DMS 273 treated with DMSO at 0.1 percent for 48 hours (cell line): ENCODE measurements at regions not wholly inside any gene's neighbourhood (a gene's known extent, or its start where the extent isn't known, plus 50 kb on each side); places are given as distances from the start of the nearest gene placed in this dataset.

Experiments used
- DNase-seq: peaks from one replicate; lab custom pipeline; 2025; lab: John Stamatoyannopoulos, UW

GRCh38 chr4:62344915-62345314 lies 1144.8 kb downstream of the ADGRL3 start:
- no peak for DNase-seq

- no peak for DNase-seq
These were observed 1144.3 kb downstream of the ADGRL3 start for GRCh38 chr4:62344474-62344873.

GRCh38 chr4:62342346-62342745 lies 1142.2 kb downstream of the ADGRL3 start:
- DNase-seq = no peak

DNA sequence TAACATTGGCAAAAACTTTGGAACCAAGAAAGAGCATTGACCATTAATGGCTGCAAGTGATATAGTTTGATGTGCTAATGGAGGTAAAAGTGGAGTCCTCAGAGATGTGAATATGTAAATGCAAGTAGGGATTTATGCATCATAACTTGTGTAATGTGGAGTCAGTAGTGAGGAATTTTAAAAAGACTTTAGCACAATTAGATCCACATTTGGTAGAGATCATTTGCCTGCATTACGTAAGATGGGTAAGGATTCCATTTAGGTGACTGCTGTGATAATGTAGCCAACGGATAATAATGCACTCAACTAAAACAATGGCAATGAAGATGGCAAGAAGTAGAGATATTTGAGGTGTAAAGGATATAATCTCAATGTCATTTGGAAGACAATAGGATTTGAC lies 1128.4 kb downstream of the ADGRL3 start:
- no peak for DNase-seq

DNA sequence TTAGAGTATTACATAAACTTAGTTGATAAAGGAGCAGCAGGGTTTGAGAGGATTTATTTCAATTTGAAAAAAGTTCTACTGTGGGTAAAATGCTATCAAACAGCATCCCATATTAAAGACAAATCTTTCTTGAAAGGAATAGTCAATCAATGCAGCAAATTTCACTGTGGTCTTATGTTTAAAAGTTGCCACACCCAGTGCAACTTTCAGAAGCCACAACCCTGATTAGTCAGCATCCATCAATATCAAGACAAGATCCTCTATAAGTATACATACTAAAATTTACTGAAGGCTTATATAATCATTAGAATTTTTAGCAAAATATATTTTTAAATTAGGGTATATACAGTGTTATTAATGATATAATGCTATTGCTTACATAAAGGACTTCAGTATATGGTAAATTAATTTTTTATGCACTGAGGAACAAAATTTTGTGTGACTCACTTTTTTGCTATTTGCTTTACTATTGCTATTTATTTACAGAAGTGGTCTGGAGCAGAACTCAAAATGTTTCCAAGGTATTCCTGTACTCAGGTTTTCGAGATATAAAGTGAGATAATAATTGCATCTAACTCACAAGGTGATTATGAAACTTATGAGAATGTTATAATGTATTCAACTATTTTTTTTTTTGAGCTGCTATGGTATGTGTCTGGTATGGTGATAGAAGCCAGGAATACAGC lies 1127.6 kb downstream of the ADGRL3 start:
- no peak for DNase-seq

GRCh38 chr4:62324215-62324614 lies 1124.1 kb downstream of the ADGRL3 start:
- DNase-seq = no peak

DNA sequence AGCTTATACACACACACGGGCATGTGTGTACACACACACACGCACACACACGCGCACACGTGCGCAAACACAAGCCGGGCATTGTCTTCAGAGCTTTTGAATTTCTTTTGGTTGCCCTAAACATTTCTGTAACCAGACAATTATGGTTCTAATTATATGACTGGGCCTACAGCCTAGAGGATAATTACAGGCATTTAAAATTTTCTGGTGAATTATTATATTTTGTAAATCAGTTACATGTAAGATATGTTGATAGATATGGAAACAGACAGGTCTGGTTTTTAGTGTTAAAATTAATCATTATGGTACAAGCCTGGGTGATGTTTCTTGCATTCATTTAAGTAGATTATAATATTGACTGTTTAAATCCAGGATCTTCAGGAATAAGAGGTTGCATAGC lies 1120.5 kb downstream of the ADGRL3 start:
- DNase-seq = no peak

DNA sequence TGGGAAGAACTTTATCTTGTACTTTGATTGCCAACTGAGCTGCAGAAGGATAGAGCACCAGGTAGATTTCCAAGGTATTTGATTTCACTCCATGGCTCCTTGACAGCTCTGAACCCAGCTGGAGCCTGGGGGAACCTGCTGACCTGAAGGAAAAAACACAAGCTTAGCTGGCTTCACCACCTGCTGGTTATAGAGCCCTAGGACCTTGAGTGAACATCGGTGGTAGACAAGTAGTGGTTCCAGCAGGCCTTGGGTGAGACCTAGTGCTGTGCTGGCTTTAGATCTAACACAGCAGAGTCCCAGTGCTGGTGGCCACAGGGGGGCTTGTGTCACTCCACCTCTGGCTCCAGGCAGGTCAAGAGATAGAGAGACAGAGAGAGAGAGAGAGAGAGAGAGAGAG lies 1102.6 kb downstream of the ADGRL3 start:
- no peak for DNase-seq

DNA sequence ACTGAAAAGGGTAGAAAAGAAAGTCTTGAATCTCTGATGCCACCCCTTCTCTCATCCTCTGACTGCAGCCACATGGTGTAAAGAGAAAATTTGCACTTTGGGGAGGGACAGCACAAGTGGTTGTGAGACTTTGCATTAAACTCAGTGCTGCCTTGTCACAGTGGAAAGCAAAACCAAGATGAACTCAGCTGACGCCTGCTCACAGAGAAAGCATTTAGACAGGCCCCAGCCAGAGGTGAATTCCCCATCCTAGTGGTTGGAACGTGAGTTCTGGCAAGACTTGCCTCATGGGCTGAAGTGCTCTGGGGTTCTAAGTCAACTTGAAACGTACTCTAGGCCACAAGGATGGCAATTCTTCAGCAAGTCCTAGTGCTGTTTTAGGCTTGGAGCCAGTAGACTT lies 1101.4 kb downstream of the ADGRL3 start:
- DNase-seq = no peak

GRCh38 chr4:62293551-62293950 lies 1093.4 kb downstream of the ADGRL3 start:
- no peak for DNase-seq

- DNase-seq = no peak
These were observed 1092.8 kb downstream of the ADGRL3 start for GRCh38 chr4:62292911-62293310.

- DNase-seq = no peak
These were observed 1088.8 kb downstream of the ADGRL3 start for GRCh38 chr4:62288808-62289541.

DNA sequence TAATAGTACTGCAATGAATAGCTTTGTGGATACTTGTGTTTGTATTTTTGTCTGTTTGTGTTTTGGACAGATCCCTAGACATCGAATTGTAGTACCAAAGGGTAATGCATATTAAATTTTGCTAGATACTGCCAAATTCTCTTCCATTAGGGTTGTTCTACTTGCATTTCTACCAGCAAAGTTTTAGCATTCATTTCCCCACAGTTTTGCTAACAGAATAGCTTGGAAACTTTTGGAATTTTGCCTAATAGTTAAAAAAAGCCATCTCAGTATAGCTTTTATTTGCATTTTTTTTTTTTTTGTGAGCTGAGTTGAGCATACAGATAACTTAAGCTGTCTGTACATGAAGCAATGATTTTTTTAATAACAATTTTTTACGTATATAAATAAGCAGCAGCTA lies 1084.9 kb downstream of the ADGRL3 start:
- DNase-seq = no peak

- no peak for DNase-seq
These were observed 1079.6 kb downstream of the ADGRL3 start for GRCh38 chr4:62279689-62280088.

DNA sequence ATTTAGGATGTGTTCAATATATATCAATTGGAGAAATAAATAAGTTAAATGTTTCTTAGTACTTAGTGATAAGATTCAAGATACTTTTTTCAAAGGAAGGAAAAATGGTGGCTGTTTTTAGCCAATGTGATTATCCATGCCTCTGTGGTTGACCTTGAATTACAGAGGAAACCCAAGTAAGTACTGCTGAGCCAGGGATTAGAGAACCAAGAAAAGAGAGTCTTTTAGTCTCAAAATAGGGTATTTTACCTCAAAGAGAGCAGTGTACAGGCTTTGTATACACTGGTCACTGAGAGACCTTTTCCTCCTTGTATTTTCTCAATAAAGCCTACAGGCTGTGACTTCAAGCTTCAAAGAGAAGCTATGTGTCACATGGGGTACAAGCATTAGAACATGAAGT lies 1075.3 kb downstream of the ADGRL3 start:
- DNase-seq = no peak

DNA sequence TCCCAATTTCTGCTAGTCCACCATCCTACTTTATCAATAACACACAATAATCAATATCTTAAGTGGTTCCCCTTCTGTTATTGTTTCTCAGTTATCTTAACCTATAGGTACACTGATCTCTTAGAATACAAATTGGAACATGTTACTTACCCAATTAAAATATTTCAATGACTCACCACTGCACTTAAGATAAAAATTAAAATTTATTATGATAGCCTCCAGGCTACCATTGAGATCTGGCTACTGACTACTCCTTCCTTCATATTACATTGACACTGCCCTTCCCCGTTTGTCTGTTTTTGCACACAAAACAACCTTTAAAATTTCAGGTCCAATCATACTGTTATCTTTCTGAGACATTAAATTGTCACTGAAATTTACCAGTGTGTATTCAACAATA lies 1074.7 kb downstream of the ADGRL3 start:
- DNase-seq = no peak

- DNase-seq = no peak
These were observed 1071.0 kb downstream of the ADGRL3 start for GRCh38 chr4:62271107-62271506.

DNA sequence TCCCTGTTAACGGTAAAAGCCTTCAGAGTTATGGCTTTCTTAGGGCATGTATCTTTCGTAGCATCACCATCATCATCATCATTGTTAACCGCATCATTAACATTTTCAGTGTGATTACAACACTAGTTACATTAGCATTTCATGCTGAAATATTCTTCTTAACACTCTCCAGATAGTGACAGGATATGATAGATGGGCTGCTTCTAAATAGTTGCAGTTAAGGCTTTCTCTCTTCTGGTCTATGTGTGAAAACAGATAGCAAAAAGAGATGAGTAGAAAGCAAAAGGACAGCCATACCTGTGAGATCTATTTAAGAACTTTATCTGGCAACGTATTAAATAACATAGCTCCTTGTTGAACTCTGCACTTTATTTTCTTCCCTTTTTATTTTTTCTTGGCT lies 1069.8 kb downstream of the ADGRL3 start:
- DNase-seq = no peak

DNA sequence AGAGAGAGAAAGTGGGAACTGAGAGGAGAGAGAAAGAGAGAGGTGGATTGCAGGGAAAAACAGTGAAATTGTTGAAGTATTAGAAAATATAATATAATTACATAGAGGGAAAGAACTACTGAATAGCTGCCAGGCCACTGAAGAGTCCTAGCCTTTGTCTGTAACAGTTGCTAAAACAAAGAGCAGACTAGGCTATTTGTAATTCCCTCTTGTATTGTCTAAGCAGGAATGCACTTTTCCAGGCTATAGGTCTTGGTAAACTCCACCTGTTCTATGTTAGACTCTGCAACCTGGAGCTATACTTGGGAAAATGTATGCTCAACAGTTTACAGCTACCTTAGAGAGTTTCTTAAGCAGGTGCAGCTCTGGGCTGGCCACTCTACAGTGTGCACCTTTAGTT lies 1063.3 kb downstream of the ADGRL3 start:
- DNase-seq = no peak

DNA sequence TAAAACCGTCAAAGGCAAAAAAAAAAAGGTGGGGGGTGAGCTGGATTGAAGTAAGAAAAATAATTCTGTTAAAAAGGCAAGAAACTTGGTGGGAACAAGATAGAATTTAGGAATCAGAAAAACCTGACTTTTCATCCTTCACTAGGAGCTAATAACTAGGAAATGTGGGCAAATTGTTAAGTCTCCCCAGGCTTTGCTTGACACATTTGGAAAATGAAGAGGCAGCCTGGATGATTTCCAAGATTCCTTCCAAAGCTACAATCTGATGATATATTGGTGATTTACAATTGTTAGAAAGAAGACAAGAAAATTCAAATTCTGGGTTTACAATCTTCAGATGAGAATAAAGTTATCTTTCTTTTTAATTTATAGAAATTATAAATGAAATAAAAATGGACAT lies 1062.5 kb downstream of the ADGRL3 start:
- no peak for DNase-seq

GRCh38 chr4:62260254-62260653 lies 1060.1 kb downstream of the ADGRL3 start:
- DNase-seq = no peak

DNA sequence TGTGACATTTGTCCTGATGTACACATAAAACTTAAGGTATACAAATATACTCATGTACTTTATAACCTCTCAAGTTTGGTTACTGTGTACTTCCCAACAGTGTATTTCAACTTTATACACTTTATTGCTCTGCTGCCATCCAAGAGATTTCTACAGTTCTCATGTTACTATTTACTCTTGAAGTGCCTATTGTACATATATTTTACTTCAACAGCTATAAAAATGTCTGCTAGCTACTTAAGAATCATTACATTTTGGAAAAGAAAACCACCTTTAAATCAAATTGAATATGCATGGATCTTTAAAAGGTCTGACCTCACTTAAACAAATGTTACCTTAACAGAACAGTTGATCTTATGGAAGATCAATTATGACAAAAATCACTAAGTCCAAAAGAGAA lies 1056.4 kb downstream of the ADGRL3 start:
- DNase-seq = no peak

DNA sequence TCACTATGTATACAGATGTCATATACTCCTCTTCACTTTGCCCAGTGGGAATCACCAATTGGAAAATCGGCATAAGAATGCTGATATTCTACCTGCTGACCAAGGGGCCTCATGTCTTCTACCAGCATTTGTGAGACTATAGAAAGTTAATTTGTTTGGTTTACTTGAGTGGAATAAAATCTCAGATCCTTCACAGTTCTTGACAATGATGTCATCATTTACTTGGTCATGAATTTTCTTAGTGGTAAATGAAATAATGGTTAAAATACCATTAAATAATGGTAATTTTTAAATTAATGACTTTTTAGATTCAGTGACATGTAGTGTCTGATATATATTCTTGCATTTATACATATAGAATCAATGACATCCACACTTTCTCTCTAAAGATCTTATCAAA lies 1052.6 kb downstream of the ADGRL3 start:
- no peak for DNase-seq

DNA sequence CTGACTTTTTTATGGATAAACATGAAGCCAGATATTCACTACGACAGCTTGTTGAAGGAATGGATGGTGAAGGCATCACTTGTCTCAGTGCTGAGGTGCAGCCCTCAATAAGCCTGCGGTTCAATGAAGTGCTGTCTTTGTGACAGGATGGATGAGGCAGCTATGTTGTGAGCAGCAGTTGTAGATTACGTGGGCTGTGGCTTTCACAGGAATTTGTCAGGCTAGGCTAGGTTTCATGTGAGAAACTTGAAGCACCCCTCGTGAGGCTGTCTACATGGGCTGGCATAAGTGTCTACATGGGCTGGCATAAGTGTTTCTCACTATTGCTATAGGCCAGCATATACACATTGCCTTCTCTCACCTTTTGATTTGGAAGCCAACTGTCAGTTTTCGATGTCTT lies 1050.0 kb downstream of the ADGRL3 start:
- no peak for DNase-seq
